GM23338 (cell line): ENCODE measurements at regions not wholly inside any gene's neighbourhood (a gene's known extent, or its start where the extent isn't known, plus 50 kb on each side); places are given as distances from the start of the nearest gene placed in this dataset.

Experiments
- ATAC-seq: fragments of 200-7000 bp; cut with Tn5 transposase; 3 replicates; pipeline ENCODE4 v1.9.1; 2020
- DNase-seq: peaks from one replicate; pipeline ENCODE4 v3.0.0-alpha.2; 2015; ENCODE audit warnings: low spot score
- H2AFZ ChIP-seq: fragments of 200-600 bp; sonication (generic); 2 replicates; pipeline ENCODE4 v1.8.0; 2016; ENCODE audit warnings: antibody characterized with exemption, mild to moderate bottlenecking, moderate library complexity
- H3F3A ChIP-seq: fragments of 200-600 bp; sonication (generic); replicated peaks from 2 replicates; pipeline ENCODE4 v1.8.0; 2017; ENCODE audit warnings: antibody characterized with exemption, mixed run types, low read depth
- H3K27ac ChIP-seq: fragments of 200-600 bp; sonication (generic); 2 replicates; pipeline ENCODE4 v1.6.1; 2016; ENCODE audit warnings: low read depth
- H3K27me3 ChIP-seq: fragments of 200-600 bp; sonication (generic); 2 replicates; pipeline ENCODE4 v1.8.0; 2016; ENCODE audit warnings: mild to moderate bottlenecking, mixed run types, moderate library complexity; ENCODE audit not compliant: insufficient read depth
- H3K36me3 ChIP-seq: fragments of 200-600 bp; sonication (generic); 2 replicates; pipeline ENCODE4 v1.8.0; 2016; ENCODE audit warnings: mild to moderate bottlenecking; ENCODE audit not compliant: insufficient read depth
- H3K4me1 ChIP-seq: fragments of 200-600 bp; sonication (generic); 2 replicates; pipeline ENCODE4 v1.8.0; 2016; ENCODE audit warnings: mild to moderate bottlenecking, moderate library complexity; ENCODE audit not compliant: insufficient read depth
- H3K4me2 ChIP-seq: fragments of 200-600 bp; sonication (generic); 2 replicates; pipeline ENCODE4 v1.7.1; 2017; ENCODE audit warnings: mixed run types
- H3K4me3 ChIP-seq: fragments of 200-600 bp; sonication (generic); 2 replicates; pipeline ENCODE4 v1.6.1; 2016; ENCODE audit warnings: mixed run types
- H3K79me2 ChIP-seq: fragments of 200-600 bp; sonication (generic); replicated peaks from 2 replicates; pipeline ENCODE4 v1.8.0; 2017; ENCODE audit warnings: mild to moderate bottlenecking; ENCODE audit not compliant: insufficient read depth
- H3K9me2 ChIP-seq: fragments of 200-600 bp; sonication (generic); 2 replicates; pipeline ENCODE4 v1.8.0; 2017; ENCODE audit not compliant: insufficient read depth
- H4K20me1 ChIP-seq: fragments of 200-600 bp; sonication (generic); replicated peaks from 2 replicates; pipeline ENCODE4 v1.8.0; 2017; ENCODE audit warnings: mild to moderate bottlenecking; ENCODE audit not compliant: insufficient read depth
- H3K27ac Mint-ChIP-seq: 2 replicates; pipeline ENCODE4 v1.8.0; 2020; ENCODE audit warnings: inconsistent platforms, mild to moderate bottlenecking, moderate library complexity, mixed read lengths
- H3K27me3 Mint-ChIP-seq: 3 replicates; pipeline ENCODE4 v1.8.0; 2022; ENCODE audit warnings: low read depth, mild to moderate bottlenecking, moderate library complexity, mixed read lengths, inconsistent platforms; ENCODE audit not compliant: insufficient read depth, poor library complexity
- H3K36me3 Mint-ChIP-seq: 3 replicates; pipeline ENCODE4 v1.8.0; 2021; ENCODE audit warnings: low read depth, mild to moderate bottlenecking, inconsistent platforms, moderate library complexity, mixed read lengths
- H3K4me1 Mint-ChIP-seq: 3 replicates; pipeline ENCODE4 v1.8.0; 2020; ENCODE audit warnings: mild to moderate bottlenecking, inconsistent platforms, mixed read lengths
- H3K4me3 Mint-ChIP-seq: 3 replicates; pipeline ENCODE4 v1.8.0; 2021; ENCODE audit warnings: moderate library complexity, mild to moderate bottlenecking, inconsistent platforms, mixed read lengths
- H3K9me3 Mint-ChIP-seq: 3 replicates; pipeline ENCODE4 v1.8.0; 2020; ENCODE audit warnings: moderate library complexity, mild to moderate bottlenecking, inconsistent platforms, mixed read lengths
- CREB1 ChIP-seq: fragments of 250-450 bp; sonication (Bioruptor Pico); IDR thresholded peaks from 2 replicates; pipeline ENCODE4 v1.5.0; 2020; ENCODE audit warnings: low read depth, mild to moderate bottlenecking, moderate library complexity
- EZH2 ChIP-seq: fragments of 200-600 bp; sonication (generic); IDR thresholded peaks from one replicate; pipeline ENCODE4 v1.8.0; 2017; ENCODE audit warnings: antibody characterized with exemption, mild to moderate bottlenecking, low read depth; ENCODE audit not compliant: unreplicated experiment
- EZH2phosphoT487 ChIP-seq: fragments of 200-600 bp; sonication (generic); IDR thresholded peaks from one replicate; pipeline ENCODE4 v1.8.1; 2018; ENCODE audit warnings: antibody characterized with exemption; ENCODE audit not compliant: unreplicated experiment
- NANOG ChIP-seq: IDR thresholded peaks from 2 replicates; pipeline ENCODE4 v1.6.1; 2016; ENCODE audit warnings: antibody characterized with exemption, borderline replicate concordance
- POLR2AphosphoS5 ChIP-seq: IDR thresholded peaks from 2 replicates; pipeline ENCODE4 v1.6.1; 2016; ENCODE audit warnings: antibody characterized with exemption, low read depth
- ZNF331 ChIP-seq: fragments of 250-450 bp; sonication (Bioruptor Pico); IDR thresholded peaks from 2 replicates; pipeline ENCODE4 v1.5.0; 2020; ENCODE audit warnings: low read depth, mild to moderate bottlenecking, moderate library complexity
- TF ChIP-seq, protein P1 (sequence below): IDR thresholded peaks from one replicate; pipeline ENCODE4 v1.6.1; 2018; ENCODE audit warnings: antibody characterized with exemption; ENCODE audit not compliant: unreplicated experiment
- TF ChIP-seq, protein P2 (sequence below), 2 experiments: fragments of 200-600 bp in 1 of 2; sonication (generic) in 1 of 2; conservative IDR thresholded peaks; 2 replicates each; pipeline versions ENCODE4 v1.5.1 to v1.6.1; 2016 to 2017; ENCODE audit warnings: antibody characterized with exemption in 2 of 2, low read depth in 2 of 2, mild to moderate bottlenecking in 2 of 2, moderate library complexity in 1 of 2
- TF ChIP-seq, protein P3 (sequence below): fragments of 250-450 bp; sonication (Bioruptor Pico); IDR thresholded peaks from 2 replicates; pipeline ENCODE4 v1.5.0; 2020; ENCODE audit warnings: mild to moderate bottlenecking, moderate library complexity

DNA sequence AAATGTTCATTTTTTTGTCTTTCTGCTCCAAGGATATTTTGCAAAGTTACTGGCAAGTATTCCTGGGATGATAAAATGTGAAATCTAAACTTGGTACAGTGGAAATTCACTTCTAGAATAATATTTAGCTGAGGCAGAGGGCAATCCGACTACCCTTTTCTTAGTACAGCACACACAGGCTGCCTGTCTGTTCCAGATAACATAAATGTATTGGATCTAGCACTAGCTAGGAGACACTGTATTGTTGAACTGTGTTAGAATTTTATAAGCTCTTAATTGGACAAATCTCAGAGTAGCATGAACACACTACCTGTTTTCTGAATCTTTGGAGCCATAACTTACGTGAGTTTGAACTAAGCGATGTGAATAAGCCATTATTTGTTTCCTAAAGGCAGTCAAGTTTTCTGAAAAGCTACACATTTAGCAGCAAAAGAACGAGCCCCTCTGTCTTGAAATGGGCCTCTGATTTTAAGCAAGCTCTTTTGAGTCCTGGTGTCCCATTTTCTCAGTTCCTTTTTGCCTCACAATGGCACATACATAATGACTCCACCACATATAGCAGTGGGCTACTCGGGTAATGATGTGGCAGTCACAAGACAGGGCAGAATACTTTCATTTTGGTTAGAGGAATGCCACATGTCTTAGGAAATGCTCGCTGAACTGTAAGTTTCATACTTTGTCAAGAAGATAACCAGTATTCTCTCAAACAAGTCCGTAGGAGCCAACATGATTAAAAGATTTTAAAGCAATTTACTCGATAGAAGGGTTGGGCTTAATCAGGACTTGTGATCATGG lies 116.5 kb upstream of the ESR1 start:
- H3K79me2 ChIP-seq: no peaks in the 10 kb centered on the region
- Mint-ChIP-seq H3K4me1 (peaks cover 16% of the 10 kb centered on the region; the same call in 2 of the 3 replicates), H3K9me3 (no peaks in the 10 kb centered on the region), H3K36me3 (no peaks in the 10 kb centered on the region), H3K27me3 (no peaks in the 10 kb centered on the region), H3K27ac (no peak overlapping the region), H3K4me3 (no peak overlapping the region)
- no peak overlapping the region for H3K4me3 ChIP-seq
- H3K4me1 ChIP-seq: 0 out of 2 replicates have a peak, but pooled peaks cover 7% of the 10 kb centered on the region
- no peak overlapping the region for H3K4me2 ChIP-seq
- no peak overlapping the region for H3K27ac ChIP-seq
- TF ChIP-seq, protein P1, sequence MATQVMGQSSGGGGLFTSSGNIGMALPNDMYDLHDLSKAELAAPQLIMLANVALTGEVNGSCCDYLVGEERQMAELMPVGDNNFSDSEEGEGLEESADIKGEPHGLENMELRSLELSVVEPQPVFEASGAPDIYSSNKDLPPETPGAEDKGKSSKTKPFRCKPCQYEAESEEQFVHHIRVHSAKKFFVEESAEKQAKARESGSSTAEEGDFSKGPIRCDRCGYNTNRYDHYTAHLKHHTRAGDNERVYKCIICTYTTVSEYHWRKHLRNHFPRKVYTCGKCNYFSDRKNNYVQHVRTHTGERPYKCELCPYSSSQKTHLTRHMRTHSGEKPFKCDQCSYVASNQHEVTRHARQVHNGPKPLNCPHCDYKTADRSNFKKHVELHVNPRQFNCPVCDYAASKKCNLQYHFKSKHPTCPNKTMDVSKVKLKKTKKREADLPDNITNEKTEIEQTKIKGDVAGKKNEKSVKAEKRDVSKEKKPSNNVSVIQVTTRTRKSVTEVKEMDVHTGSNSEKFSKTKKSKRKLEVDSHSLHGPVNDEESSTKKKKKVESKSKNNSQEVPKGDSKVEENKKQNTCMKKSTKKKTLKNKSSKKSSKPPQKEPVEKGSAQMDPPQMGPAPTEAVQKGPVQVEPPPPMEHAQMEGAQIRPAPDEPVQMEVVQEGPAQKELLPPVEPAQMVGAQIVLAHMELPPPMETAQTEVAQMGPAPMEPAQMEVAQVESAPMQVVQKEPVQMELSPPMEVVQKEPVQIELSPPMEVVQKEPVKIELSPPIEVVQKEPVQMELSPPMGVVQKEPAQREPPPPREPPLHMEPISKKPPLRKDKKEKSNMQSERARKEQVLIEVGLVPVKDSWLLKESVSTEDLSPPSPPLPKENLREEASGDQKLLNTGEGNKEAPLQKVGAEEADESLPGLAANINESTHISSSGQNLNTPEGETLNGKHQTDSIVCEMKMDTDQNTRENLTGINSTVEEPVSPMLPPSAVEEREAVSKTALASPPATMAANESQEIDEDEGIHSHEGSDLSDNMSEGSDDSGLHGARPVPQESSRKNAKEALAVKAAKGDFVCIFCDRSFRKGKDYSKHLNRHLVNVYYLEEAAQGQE: no peak
- no peak for TF ChIP-seq ZNF331 (CRISPR knock-in tag)
- TF ChIP-seq, protein P2, sequence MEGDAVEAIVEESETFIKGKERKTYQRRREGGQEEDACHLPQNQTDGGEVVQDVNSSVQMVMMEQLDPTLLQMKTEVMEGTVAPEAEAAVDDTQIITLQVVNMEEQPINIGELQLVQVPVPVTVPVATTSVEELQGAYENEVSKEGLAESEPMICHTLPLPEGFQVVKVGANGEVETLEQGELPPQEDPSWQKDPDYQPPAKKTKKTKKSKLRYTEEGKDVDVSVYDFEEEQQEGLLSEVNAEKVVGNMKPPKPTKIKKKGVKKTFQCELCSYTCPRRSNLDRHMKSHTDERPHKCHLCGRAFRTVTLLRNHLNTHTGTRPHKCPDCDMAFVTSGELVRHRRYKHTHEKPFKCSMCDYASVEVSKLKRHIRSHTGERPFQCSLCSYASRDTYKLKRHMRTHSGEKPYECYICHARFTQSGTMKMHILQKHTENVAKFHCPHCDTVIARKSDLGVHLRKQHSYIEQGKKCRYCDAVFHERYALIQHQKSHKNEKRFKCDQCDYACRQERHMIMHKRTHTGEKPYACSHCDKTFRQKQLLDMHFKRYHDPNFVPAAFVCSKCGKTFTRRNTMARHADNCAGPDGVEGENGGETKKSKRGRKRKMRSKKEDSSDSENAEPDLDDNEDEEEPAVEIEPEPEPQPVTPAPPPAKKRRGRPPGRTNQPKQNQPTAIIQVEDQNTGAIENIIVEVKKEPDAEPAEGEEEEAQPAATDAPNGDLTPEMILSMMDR (conservative IDR thresholded peaks at IDR 0.05; ENCODE audit: low read depth in 2 of 2): no peak
- no peak for TF ChIP-seq POLR2AphosphoS5
- no peak for TF ChIP-seq EZH2phosphoT487
- TF ChIP-seq CREB1 (CRISPR knock-in tag): no peak
- TF ChIP-seq, protein P3, sequence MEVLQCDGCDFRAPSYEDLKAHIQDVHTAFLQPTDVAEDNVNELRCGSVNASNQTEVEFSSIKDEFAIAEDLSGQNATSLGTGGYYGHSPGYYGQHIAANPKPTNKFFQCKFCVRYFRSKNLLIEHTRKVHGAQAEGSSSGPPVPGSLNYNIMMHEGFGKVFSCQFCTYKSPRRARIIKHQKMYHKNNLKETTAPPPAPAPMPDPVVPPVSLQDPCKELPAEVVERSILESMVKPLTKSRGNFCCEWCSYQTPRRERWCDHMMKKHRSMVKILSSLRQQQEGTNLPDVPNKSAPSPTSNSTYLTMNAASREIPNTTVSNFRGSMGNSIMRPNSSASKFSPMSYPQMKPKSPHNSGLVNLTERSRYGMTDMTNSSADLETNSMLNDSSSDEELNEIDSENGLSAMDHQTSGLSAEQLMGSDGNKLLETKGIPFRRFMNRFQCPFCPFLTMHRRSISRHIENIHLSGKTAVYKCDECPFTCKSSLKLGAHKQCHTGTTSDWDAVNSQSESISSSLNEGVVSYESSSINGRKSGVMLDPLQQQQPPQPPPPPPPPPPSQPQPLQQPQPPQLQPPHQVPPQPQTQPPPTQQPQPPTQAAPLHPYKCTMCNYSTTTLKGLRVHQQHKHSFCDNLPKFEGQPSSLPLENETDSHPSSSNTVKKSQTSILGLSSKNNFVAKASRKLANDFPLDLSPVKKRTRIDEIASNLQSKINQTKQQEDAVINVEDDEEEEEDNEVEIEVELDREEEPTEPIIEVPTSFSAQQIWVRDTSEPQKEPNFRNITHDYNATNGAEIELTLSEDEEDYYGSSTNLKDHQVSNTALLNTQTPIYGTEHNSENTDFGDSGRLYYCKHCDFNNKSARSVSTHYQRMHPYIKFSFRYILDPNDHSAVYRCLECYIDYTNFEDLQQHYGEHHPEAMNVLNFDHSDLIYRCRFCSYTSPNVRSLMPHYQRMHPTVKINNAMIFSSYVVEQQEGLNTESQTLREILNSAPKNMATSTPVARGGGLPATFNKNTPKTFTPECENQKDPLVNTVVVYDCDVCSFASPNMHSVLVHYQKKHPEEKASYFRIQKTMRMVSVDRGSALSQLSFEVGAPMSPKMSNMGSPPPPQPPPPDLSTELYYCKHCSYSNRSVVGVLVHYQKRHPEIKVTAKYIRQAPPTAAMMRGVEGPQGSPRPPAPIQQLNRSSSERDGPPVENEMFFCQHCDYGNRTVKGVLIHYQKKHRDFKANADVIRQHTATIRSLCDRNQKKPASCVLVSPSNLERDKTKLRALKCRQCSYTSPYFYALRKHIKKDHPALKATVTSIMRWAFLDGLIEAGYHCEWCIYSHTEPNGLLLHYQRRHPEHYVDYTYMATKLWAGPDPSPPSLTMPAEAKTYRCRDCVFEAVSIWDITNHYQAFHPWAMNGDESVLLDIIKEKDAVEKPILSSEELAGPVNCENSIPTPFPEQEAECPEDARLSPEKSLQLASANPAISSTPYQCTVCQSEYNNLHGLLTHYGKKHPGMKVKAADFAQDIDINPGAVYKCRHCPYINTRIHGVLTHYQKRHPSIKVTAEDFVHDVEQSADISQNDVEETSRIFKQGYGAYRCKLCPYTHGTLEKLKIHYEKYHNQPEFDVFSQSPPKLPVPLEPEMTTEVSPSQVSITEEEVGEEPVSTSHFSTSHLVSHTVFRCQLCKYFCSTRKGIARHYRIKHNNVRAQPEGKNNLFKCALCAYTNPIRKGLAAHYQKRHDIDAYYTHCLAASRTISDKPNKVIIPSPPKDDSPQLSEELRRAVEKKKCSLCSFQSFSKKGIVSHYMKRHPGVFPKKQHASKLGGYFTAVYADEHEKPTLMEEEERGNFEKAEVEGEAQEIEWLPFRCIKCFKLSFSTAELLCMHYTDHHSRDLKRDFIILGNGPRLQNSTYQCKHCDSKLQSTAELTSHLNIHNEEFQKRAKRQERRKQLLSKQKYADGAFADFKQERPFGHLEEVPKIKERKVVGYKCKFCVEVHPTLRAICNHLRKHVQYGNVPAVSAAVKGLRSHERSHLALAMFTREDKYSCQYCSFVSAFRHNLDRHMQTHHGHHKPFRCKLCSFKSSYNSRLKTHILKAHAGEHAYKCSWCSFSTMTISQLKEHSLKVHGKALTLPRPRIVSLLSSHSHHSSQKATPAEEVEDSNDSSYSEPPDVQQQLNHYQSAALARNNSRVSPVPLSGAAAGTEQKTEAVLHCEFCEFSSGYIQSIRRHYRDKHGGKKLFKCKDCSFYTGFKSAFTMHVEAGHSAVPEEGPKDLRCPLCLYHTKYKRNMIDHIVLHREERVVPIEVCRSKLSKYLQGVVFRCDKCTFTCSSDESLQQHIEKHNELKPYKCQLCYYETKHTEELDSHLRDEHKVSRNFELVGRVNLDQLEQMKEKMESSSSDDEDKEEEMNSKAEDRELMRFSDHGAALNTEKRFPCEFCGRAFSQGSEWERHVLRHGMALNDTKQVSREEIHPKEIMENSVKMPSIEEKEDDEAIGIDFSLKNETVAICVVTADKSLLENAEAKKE: no peak
- TF ChIP-seq EZH2: no peak
- no peak for TF ChIP-seq NANOG
- H3K36me3 ChIP-seq: no peaks in the 10 kb centered on the region
- H4K20me1 ChIP-seq: no peaks in the 10 kb centered on the region
- H3K9me2 ChIP-seq: 0 out of 2 replicates have a peak, but pooled peaks cover 6% of the 10 kb centered on the region
- H3K27me3 ChIP-seq: no peaks in the 10 kb centered on the region
- peak overlapping the region; percentile 86 for H2AFZ ChIP-seq
- H3F3A ChIP-seq: no peaks in the 10 kb centered on the region
- ATAC-seq (no peak), DNase-seq (no peak)
